ENCODE measurements at regions not wholly inside any gene's neighbourhood (a gene's known extent, or its start where the extent isn't known, plus 50 kb on each side); places are given as distances from the start of the nearest gene placed in this dataset.

DNA sequence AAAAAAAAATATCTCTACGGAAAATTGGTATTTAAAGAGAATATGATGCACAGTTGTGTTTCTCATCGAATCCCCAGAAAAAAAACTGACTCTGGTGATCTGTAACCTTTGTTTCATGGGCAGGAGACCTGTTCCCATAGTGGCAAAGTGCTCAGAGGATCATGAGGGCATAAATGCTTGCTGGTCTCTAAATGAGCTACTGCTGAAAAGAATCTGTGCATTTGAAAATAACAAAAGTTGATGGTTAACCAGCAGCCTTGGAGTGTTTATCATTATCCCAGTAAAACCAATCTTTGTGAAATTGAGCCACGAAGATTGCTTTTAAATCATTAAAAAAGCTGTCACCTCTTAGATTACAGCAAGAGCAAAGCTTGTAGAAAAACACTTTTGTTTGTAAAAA, 775.4 kb downstream of the MTRR start:
- Mint-ChIP-seq H3K9me3 (no peaks in the 10 kb centered on the region), H3K27me3 (ENCODE audit: insufficient read depth, low read depth) (no peaks in the 10 kb centered on the region), H3K4me1 (peaks cover 11% of the 10 kb centered on the region), H3K4me3 (no peak overlapping the region), H3K27ac (no peak overlapping the region), H3K36me3 (no peaks in the 10 kb centered on the region)
- no peaks in the 10 kb centered on the region for H3F3A ChIP-seq (ENCODE audit: low read depth)
- no peak overlapping the region for H2AFZ ChIP-seq (replicated peaks)
- no peak overlapping the region for H3K4me3 ChIP-seq
- no peaks in the 10 kb centered on the region for H3K4me1 ChIP-seq
- H4K20me1 ChIP-seq (ENCODE audit: low read depth), result no peaks in the 10 kb centered on the region
- H3K79me2 ChIP-seq (ENCODE audit: low read depth), result no peaks in the 10 kb centered on the region
- no peak overlapping the region for H3K9ac ChIP-seq
- no peak overlapping the region for H3K27ac ChIP-seq
- TF ChIP-seq EZH2phosphoT487 (IDR thresholded peaks at IDR 0.05) (no peak), EZH2 (IDR thresholded peaks at IDR 0.05) (no peak)
- TF ChIP-seq, protein P1, sequence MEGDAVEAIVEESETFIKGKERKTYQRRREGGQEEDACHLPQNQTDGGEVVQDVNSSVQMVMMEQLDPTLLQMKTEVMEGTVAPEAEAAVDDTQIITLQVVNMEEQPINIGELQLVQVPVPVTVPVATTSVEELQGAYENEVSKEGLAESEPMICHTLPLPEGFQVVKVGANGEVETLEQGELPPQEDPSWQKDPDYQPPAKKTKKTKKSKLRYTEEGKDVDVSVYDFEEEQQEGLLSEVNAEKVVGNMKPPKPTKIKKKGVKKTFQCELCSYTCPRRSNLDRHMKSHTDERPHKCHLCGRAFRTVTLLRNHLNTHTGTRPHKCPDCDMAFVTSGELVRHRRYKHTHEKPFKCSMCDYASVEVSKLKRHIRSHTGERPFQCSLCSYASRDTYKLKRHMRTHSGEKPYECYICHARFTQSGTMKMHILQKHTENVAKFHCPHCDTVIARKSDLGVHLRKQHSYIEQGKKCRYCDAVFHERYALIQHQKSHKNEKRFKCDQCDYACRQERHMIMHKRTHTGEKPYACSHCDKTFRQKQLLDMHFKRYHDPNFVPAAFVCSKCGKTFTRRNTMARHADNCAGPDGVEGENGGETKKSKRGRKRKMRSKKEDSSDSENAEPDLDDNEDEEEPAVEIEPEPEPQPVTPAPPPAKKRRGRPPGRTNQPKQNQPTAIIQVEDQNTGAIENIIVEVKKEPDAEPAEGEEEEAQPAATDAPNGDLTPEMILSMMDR (IDR thresholded peaks at IDR 0.05), result no peak
- no peak for DNase-seq (ENCODE audit: low spot score)
- H3K9me3 ChIP-seq (ENCODE audit: low read depth), result no peaks in the 10 kb centered on the region
- H3K4me2 ChIP-seq, result no peak overlapping the region
- H3K36me3 ChIP-seq, result no peaks in the 10 kb centered on the region
- H3K27me3 ChIP-seq, result no peaks in the 10 kb centered on the region

DNA sequence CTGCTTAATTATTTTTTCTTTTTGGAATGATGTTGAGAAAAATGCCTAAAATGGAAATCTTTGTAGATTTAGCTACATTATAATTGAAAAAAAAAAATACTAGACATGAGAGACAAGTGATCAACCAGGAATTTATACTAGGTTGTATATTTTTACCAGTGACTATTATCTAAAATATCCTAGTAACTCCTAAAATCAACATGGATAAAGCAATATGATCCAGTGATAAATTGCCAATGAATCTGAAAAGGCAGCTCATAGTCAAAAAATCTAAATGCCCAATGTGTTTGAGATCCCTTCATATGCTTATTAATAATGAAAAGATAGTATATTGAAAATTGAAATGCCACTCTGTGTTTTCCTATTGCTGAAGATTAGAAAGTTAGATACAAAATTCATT, 778.2 kb downstream of the MTRR start:
- no peak overlapping the region for H3K27ac Mint-ChIP-seq
- DNase-seq (ENCODE audit: low spot score), result no peak
- no peak for TF ChIP-seq EZH2phosphoT487 (IDR thresholded peaks at IDR 0.05)
- TF ChIP-seq, protein P1 (IDR thresholded peaks at IDR 0.05), result no peak
- no peak for TF ChIP-seq EZH2 (IDR thresholded peaks at IDR 0.05)
- Histone ChIP-seq H3K79me2 (ENCODE audit: low read depth) (no peaks in the 10 kb centered on the region), H3F3A (ENCODE audit: low read depth) (no peaks in the 10 kb centered on the region), H3K4me2 (no peak overlapping the region), H3K27me3 (no peaks in the 10 kb centered on the region), H3K9me3 (ENCODE audit: low read depth) (no peaks in the 10 kb centered on the region), H3K27ac (no peak overlapping the region), H3K4me3 (no peak overlapping the region), H3K4me1 (no peaks in the 10 kb centered on the region), H3K36me3 (no peaks in the 10 kb centered on the region), H4K20me1 (ENCODE audit: low read depth) (no peaks in the 10 kb centered on the region), H3K9ac (no peak overlapping the region), H2AFZ (replicated peaks) (no peak overlapping the region)
- no peaks in the 10 kb centered on the region for H3K9me3 Mint-ChIP-seq
- no peaks in the 10 kb centered on the region for H3K4me1 Mint-ChIP-seq
- H3K36me3 Mint-ChIP-seq, result no peaks in the 10 kb centered on the region
- no peak overlapping the region for H3K4me3 Mint-ChIP-seq
- H3K27me3 Mint-ChIP-seq (ENCODE audit: insufficient read depth, low read depth), result no peaks in the 10 kb centered on the region

DNA sequence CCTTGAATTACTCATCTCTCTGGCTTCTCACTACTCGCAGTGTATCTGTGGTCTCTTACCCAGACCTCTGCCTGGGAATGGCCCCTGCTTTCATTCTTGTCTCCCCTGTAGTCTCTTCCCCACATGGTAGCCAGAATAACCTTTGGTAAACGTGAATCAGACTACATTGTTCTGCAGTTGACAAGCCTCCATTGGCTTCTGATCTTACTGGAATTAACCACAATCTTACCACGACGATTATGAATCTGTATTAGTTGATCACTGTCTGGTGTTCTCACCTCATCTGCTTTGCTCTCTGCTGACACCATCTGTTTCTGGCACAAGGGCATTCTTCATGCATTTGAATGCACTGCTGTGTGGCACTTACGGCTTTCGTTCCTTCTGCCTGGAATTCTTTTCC, 781.2 kb downstream of the MTRR start:
- Mint-ChIP-seq H3K4me1 (no peaks in the 10 kb centered on the region), H3K27me3 (ENCODE audit: insufficient read depth, low read depth) (no peaks in the 10 kb centered on the region), H3K36me3 (no peaks in the 10 kb centered on the region), H3K4me3 (no peak overlapping the region), H3K9me3 (no peaks in the 10 kb centered on the region), H3K27ac (no peak overlapping the region)
- no peaks in the 10 kb centered on the region for H3K4me1 ChIP-seq
- H3K36me3 ChIP-seq, result no peaks in the 10 kb centered on the region
- H2AFZ ChIP-seq (replicated peaks), result no peak overlapping the region
- no peaks in the 10 kb centered on the region for H3K9me3 ChIP-seq (ENCODE audit: low read depth)
- H3K4me3 ChIP-seq, result no peak overlapping the region
- no peak overlapping the region for H3K9ac ChIP-seq
- no peaks in the 10 kb centered on the region for H4K20me1 ChIP-seq (ENCODE audit: low read depth)
- no peak for DNase-seq (ENCODE audit: low spot score)
- H3K79me2 ChIP-seq (ENCODE audit: low read depth), result no peaks in the 10 kb centered on the region
- TF ChIP-seq EZH2 (IDR thresholded peaks at IDR 0.05), result no peak
- TF ChIP-seq EZH2phosphoT487 (IDR thresholded peaks at IDR 0.05), result no peak
- TF ChIP-seq, protein P1 (IDR thresholded peaks at IDR 0.05), result no peak
- no peaks in the 10 kb centered on the region for H3F3A ChIP-seq (ENCODE audit: low read depth)
- no peaks in the 10 kb centered on the region for H3K27me3 ChIP-seq
- no peak overlapping the region for H3K4me2 ChIP-seq
- H3K27ac ChIP-seq, result no peak overlapping the region
